ENCODE measurements at regions not wholly inside any gene's neighbourhood (a gene's known extent, or its start where the extent isn't known, plus 50 kb on each side); places are given as distances from the start of the nearest gene placed in this dataset.
"Not testable (repeated sequence)": the region's sequence is repeated elsewhere in the genome, so short reads cannot be mapped to it uniquely, and the experiment has no call there.

DNA sequence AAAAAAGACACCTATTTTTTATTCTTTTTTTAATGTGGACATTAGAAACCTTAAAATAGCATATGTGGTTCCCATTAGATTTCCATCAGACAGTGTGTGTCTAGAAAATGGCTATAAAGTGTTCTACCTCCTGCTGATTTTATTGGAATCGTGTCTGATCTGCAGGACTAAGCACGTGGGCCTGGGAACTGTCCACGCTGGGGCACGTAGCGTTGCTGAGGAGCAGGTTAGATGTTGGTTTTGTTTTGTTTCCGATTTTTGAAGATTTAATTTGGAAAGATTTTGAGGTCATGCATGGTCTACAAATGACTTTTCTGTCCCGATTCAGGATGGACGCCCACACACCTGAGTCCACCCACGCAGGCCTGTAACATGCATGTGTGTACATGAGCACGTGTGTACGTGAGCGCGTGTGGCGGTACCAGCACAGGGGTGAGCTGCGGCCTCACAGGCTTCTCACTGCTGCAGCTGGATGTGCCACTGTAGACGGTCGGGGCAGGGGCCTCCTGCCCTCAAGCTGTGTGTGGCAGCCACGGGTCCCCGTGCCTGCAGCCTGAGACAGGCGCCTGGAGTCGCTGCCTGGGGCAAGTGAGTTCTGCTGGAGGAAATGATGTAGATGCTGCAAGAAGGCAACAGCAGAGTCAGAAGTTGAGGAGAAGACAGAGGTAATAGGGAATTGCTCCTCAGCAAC is 99.7 kb upstream of the CTDP1 start:
- no peak for DNase-seq

DNA sequence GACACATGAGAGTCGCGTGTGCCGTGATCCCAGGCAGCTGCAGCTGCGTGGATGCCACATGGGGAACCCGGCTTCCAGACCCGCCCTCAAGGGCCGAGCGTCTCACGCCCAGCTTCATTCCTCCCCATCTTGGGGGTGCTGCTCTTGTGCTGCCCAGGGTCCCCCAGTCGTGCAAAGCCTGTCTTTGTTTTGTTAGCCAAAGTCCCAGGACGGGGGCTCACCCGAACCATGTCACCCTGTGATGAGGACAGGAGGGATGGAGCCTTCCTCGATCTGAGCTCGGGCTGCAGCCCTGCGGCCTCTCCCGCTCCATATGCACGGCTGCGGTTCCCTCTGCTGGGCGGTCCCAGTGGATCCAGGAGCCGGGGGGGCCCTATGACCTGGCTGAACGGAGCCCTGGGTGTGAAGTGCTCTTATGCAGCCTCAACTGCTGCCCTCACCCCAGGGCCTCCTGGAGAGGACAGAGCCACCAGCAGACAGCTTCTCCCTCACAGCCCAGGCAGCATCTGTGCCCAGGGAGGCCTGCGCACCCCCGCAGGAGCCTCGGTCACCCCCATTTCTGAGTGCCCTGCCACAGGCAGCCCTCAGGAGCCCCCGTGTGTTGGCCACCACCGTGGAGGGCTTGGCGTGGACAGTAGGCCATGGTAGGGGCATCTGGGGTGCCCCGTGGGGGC is 99.0 kb upstream of the CTDP1 start:
- DNase-seq = no peak

- DNase-seq = no peak
Measured at GRCh38 chr18:79581406-79581805, 98.2 kb upstream of the CTDP1 start.

DNA sequence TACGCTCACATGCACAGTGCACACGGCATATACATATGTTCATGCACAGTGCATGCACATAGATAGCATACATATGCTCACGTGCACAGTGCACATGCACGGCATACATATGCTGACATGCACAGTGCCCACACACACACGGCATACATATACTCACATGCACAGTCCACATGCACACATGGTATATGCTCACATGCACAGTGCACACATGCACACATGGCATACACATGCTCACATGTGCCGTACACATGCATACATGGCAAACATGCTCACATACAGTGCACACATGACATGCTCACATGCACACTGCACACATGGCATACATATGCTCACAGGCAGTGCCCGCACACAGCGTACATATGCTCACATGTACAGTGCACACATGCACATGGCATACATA is 97.7 kb upstream of the CTDP1 start:
- DNase-seq = no peak

DNA sequence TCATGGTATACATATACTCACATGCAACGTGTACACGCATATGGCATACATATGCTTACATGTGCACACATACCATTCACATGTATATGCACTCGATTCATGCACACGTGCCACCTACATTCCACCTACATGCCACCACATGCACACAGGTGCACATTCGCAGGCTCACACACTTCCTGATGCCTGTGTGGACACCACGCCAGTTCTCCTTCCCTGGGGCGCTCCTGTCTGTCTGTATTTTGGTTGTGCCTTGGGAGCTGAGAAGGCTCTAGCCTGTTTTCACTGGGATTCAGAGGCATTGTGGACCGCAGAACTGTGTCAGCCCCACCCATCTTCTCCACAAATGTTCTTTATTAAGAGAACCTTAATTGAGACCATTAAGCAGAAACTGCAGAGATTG is 96.6 kb upstream of the CTDP1 start:
- DNase-seq = no peak

DNA sequence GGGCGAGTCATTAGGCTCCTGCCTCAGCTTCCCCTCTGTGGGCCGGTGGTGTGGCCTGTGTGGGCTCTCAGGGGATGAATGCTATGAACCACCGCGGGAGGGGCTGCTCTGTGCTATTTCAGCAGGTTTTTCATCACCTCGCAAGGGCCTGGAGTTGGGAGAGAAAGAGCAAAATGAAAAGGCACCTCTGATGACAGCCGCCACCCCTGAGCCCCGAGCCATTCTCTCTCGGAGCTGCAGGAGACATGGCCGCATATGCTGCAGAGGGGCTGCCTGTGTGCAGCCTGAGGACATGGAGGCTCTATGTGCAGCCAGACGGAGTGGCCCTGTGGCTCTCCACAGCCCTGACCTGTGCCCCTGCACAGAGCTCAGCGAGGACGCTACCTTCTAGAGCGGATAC is 96.2 kb upstream of the CTDP1 start:
- no peak for DNase-seq

DNA sequence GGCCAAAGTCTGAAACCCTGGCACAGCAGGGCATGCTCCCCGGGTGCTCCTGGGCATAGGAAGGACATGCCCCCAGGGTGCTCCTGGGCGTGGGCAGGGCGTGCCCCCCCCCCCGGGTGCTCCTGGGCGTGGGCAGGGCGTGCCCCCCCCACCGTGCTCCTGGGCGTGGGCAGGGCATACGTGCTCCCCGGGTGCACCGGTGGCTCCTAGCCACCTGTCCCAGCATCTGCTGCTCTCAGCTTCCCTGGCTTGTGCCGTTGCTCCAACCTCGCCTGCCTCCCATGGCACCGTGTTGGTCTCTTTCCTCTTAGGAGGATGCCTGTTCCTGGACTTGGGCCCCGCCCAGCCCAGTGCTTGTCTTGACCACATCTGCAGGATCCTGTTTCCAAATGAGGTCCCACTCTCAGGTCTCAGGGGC is 95.6 kb upstream of the CTDP1 start:
- DNase-seq = no peak

- DNase-seq = no peak
Measured at GRCh38 chr18:79584491-79585394, 94.9 kb upstream of the CTDP1 start.

- DNase-seq = no peak
Measured at GRCh38 chr18:79585395-79586370, 93.9 kb upstream of the CTDP1 start.

GRCh38 chr18:79586436-79587225 is 93.0 kb upstream of the CTDP1 start:
- no peak for DNase-seq

GRCh38 chr18:79587226-79587741 is 92.3 kb upstream of the CTDP1 start:
- DNase-seq = no peak

GRCh38 chr18:79587779-79588635 is 91.6 kb upstream of the CTDP1 start:
- no peak for DNase-seq

GRCh38 chr18:79588636-79589481 is 90.7 kb upstream of the CTDP1 start:
- peak in 1 of 2 donors; percentile 10 for DNase-seq

DNA sequence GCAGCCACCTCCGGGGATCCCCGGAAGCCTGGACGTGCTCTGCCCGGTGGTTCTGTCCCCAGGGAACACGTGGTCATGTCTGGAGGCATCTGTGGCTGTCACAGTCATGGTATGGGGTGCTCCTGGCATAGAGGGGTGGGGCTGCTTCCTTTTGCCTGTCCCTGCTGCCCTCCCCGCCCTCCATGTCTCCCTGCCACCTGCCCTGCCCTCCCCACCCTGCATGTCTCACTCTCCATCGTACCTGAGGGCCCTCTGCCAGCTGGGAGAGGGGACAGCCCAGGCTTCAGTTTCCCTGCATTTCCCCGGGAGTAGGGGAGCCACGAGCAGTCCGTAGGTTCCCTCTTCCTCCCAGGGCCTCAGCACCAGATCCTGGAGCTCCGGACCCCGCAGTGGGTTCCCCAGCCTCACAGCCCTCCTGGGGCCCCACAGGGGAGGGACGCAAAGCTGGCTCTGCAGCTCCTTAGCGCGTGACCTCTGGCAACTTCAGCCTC is 90.0 kb upstream of the CTDP1 start:
- no peak for DNase-seq

GRCh38 chr18:79590191-79591031 is 89.2 kb upstream of the CTDP1 start:
- peak in 1 of 2 donors; percentile 24 for DNase-seq

GRCh38 chr18:79591032-79591308 is 88.6 kb upstream of the CTDP1 start:
- no peak for DNase-seq

GRCh38 chr18:79592684-79593083 is 86.9 kb upstream of the CTDP1 start:
- DNase-seq = not testable (repeated sequence)

DNA sequence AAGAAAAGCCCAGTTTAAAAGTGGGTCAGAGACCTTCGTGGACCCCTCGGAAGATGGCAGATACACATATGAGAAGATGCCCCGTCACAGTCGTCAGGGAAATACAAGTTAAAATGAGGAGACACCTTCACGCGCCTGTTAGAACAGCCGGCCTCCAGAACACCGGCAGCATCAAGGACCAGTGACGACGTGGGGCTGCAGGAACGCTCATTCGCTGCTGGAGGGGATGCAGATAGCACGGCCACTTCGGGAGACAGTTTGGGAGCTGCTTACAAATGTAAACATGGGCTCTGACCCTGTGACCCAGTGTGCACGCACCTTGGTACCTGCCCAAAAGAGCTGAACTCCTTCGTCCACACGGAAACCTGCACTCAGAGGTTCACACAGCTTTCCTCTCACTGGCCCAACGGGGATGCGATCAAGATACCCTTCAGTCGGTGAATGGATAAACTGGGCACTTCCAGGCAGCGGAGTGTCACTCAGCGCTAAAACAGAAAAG is 83.7 kb upstream of the CTDP1 start:
- DNase-seq = no peak

Data from hippocampal formation (tissue), 2 donors.